22Rv1 (cell line): ENCODE measurements at regions not wholly inside any gene's neighbourhood (a gene's known extent, or its start where the extent isn't known, plus 50 kb on each side); places are given as distances from the start of the nearest gene placed in this dataset.

Source experiments
- H3K27ac ChIP-seq: fragments of 450-650 bp; 2 replicates; pipeline ENCODE4 v1.5.1; 2017
- CTCF ChIP-seq: fragments of 450-650 bp; IDR thresholded peaks from 2 replicates; pipeline ENCODE4 v1.5.1; 2017; ENCODE audit warnings: mild to moderate bottlenecking
- ZFX ChIP-seq: fragments of 450-650 bp; IDR thresholded peaks from 2 replicates; pipeline ENCODE4 v1.6.1; 2017; ENCODE audit warnings: antibody characterized with exemption, borderline replicate concordance

DNA sequence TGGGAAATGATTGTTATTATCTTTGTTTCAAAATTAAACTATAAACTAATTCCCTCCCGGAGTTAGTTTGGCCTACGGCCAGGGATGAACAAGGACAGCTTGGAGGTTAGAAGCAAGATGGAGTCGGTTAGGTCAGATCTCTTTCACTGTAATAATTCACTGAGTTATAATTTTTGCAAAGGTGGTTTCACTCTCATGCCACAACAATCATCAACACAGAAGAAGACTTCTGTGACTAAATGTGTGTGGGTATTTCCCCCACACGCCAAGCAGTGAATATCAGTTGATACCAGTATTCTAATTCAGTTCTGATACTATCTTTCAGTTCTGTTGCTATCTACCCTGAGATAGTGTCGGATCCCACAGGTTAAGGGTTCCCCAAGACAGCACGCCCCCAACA lies 215.1 kb downstream of the S1PR1 start:
- TF ChIP-seq ZFX (no peak), CTCF (no peak)
- H3K27ac ChIP-seq, result no peak overlapping the region

DNA sequence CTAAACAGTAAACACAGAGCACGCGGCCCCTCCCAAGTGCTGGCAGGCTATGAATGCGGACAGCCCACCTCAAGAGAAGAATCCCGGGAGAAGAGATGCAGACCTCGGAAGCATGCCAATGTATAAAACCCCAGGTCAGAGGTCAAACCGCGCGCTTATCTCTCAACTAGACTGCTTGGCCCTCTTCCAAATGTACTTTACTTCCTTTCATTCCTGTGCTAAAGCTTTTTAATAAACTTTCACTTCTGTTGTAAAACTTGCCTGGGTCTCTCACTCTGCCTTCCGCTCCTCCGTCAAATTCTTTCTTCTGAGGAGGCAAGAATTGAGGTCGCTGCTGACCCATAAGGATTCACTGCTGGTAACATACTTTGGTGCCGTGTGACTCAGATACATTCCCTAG lies 216.0 kb downstream of the S1PR1 start:
- TF ChIP-seq CTCF, result no peak
- no peak for TF ChIP-seq ZFX
- no peak overlapping the region for H3K27ac ChIP-seq

DNA sequence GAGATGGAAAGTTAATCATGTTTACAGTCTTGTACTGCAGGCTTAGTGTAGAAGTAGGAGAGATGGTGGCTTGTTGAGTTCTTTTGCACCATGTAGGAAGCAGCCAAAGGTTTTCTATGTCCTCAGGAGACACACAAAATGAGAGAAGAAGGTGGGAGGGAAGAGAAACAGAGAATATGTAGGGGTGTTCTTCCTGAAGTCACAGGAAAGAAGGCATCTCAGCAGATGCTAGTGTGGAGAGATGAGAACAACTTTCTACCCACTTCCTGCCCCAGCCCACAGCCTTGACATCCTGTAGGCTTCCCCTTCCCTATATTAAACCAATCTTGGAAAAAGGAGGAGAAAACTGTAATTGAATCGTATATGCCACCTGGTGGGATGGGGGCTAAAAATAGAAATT lies 217.0 kb downstream of the S1PR1 start:
- no peak overlapping the region for H3K27ac ChIP-seq
- TF ChIP-seq CTCF (no peak), ZFX (no peak)

DNA sequence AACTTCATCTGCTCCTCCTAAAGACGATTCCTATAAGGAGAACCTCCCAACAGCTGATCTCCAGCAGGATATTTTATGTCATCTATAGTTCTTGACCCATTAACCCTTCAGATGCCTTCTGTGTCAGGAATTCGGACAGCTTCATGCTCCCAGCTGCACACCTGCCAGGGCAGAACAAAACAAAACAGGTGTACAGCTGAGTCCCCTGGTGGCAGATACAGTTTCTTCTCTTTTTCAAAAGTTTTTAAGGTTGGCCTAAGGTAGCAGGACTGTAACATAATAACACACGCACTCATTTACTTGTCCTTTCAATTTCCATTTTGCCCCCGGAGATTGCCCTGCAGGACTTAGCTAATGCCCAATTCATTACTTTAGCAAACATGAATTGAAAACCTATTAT lies 218.3 kb downstream of the S1PR1 start:
- TF ChIP-seq ZFX, result no peak
- no peak overlapping the region for H3K27ac ChIP-seq

GRCh38 chr1:101460739-101461138 lies 223.9 kb downstream of the S1PR1 start:
- no peak overlapping the region for H3K27ac ChIP-seq
- TF ChIP-seq CTCF (no peak), ZFX (no peak)

DNA sequence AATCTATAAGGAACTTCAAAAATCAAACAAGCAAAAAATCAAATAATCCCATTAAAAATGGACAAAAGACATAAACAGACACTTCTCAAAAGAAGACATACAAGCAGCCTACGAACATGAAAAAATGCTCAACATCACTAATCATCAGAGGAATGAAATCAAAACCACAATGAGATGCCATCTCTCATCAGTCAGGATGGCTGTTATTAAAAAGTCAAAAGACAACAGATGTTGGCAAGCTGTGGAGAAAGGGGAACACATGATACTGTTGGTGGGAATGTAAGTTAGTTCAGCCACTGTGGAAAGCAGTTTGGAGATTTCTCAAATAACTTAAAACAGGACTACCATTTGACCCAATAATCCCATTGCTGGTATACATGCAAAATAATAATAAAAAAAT lies 226.4 kb downstream of the S1PR1 start:
- TF ChIP-seq ZFX (no peak), CTCF (no peak)
- H3K27ac ChIP-seq, result no peak overlapping the region

GRCh38 chr1:101465941-101466340 lies 229.1 kb downstream of the S1PR1 start:
- no peak overlapping the region for H3K27ac ChIP-seq
- no peak for TF ChIP-seq ZFX

GRCh38 chr1:101474039-101474665 lies 237.3 kb downstream of the S1PR1 start:
- peak; percentile 82 for TF ChIP-seq CTCF
- no peak for TF ChIP-seq ZFX
- H3K27ac ChIP-seq, result no peak overlapping the region
